ENCODE measurements at regions not wholly inside any gene's neighbourhood (a gene's known extent, or its start where the extent isn't known, plus 50 kb on each side); places are given as distances from the start of the nearest gene placed in this dataset.

- Mint-ChIP-seq H3K4me1 (ENCODE audit: unreplicated experiment) (peaks cover 15% of the 10 kb centered on the region), H3K36me3 (ENCODE audit: low read depth, unreplicated experiment) (no peaks in the 10 kb centered on the region), H3K4me3 (ENCODE audit: unreplicated experiment) (no peak overlapping the region), H3K27ac (ENCODE audit: unreplicated experiment) (no peak overlapping the region), H3K9me3 (ENCODE audit: unreplicated experiment) (no peaks in the 10 kb centered on the region), H3K27me3 (ENCODE audit: unreplicated experiment) (peaks cover 3% of the 10 kb centered on the region)
- DNase-seq (ENCODE audit: low spot score) = no peak
- TF ChIP-seq CTCF (IDR thresholded peaks at IDR 0.05; ENCODE audit: unreplicated experiment) = no peak
Measured at GRCh38 chr5:159783726-159784247, 132.5 kb upstream of the ADRA1B start.

GRCh38 chr5:159784993-159785392, 131.3 kb upstream of the ADRA1B start:
- TF ChIP-seq CTCF (IDR thresholded peaks at IDR 0.05; ENCODE audit: unreplicated experiment) = no peak
- Mint-ChIP-seq H3K27me3 (ENCODE audit: unreplicated experiment) (peaks cover 3% of the 10 kb centered on the region), H3K4me3 (ENCODE audit: unreplicated experiment) (no peak overlapping the region), H3K36me3 (ENCODE audit: low read depth, unreplicated experiment) (no peaks in the 10 kb centered on the region), H3K27ac (ENCODE audit: unreplicated experiment) (no peak overlapping the region), H3K9me3 (ENCODE audit: unreplicated experiment) (no peaks in the 10 kb centered on the region), H3K4me1 (ENCODE audit: unreplicated experiment) (peaks cover 15% of the 10 kb centered on the region)
- DNase-seq (ENCODE audit: low spot score) = no peak

GRCh38 chr5:159785656-159786055, 130.6 kb upstream of the ADRA1B start:
- TF ChIP-seq CTCF (IDR thresholded peaks at IDR 0.05; ENCODE audit: unreplicated experiment) = no peak
- Mint-ChIP-seq H3K4me1 (ENCODE audit: unreplicated experiment) (peaks cover 15% of the 10 kb centered on the region), H3K4me3 (ENCODE audit: unreplicated experiment) (no peak overlapping the region), H3K27ac (ENCODE audit: unreplicated experiment) (no peak overlapping the region), H3K36me3 (ENCODE audit: low read depth, unreplicated experiment) (no peaks in the 10 kb centered on the region), H3K9me3 (ENCODE audit: unreplicated experiment) (no peaks in the 10 kb centered on the region), H3K27me3 (ENCODE audit: unreplicated experiment) (peaks cover 3% of the 10 kb centered on the region)
- no peak for DNase-seq (ENCODE audit: low spot score)

- Mint-ChIP-seq H3K27ac (ENCODE audit: unreplicated experiment) (no peak overlapping the region), H3K9me3 (ENCODE audit: unreplicated experiment) (no peaks in the 10 kb centered on the region), H3K27me3 (ENCODE audit: unreplicated experiment) (peaks cover 3% of the 10 kb centered on the region), H3K36me3 (ENCODE audit: low read depth, unreplicated experiment) (no peaks in the 10 kb centered on the region), H3K4me3 (ENCODE audit: unreplicated experiment) (no peak overlapping the region), H3K4me1 (ENCODE audit: unreplicated experiment) (peaks cover 15% of the 10 kb centered on the region)
- no peak for DNase-seq (ENCODE audit: low spot score)
- TF ChIP-seq CTCF (IDR thresholded peaks at IDR 0.05; ENCODE audit: unreplicated experiment) = no peak
Measured at GRCh38 chr5:159786201-159786600, 130.1 kb upstream of the ADRA1B start.

- peaks cover 3% of the 10 kb centered on the region for H3K27me3 Mint-ChIP-seq (ENCODE audit: unreplicated experiment)
- no peak overlapping the region for H3K27ac Mint-ChIP-seq (ENCODE audit: unreplicated experiment)
- peaks cover 15% of the 10 kb centered on the region for H3K4me1 Mint-ChIP-seq (ENCODE audit: unreplicated experiment)
- no peak overlapping the region for H3K4me3 Mint-ChIP-seq (ENCODE audit: unreplicated experiment)
- DNase-seq (ENCODE audit: low spot score) = no peak
- H3K9me3 Mint-ChIP-seq (ENCODE audit: unreplicated experiment) = no peaks in the 10 kb centered on the region
- H3K36me3 Mint-ChIP-seq (ENCODE audit: low read depth, unreplicated experiment) = no peaks in the 10 kb centered on the region
- TF ChIP-seq CTCF (IDR thresholded peaks at IDR 0.05; ENCODE audit: unreplicated experiment) = no peak
Measured at GRCh38 chr5:159786901-159787691, 129.2 kb upstream of the ADRA1B start.
